LNCaP clone FGC (cell line): ENCODE measurements at regions not wholly inside any gene's neighbourhood (a gene's known extent, or its start where the extent isn't known, plus 50 kb on each side); places are given as distances from the start of the nearest gene placed in this dataset.

Source experiments
- DNase-seq: peaks from one replicate; pipeline ENCODE4 v3.0.0-alpha.2; 2011; ENCODE audit warnings: low read depth
- H3K4me3 ChIP-seq: 2 replicates; pipeline ENCODE4 v1.5.1; 2011; ENCODE audit warnings: mild to moderate bottlenecking, low read depth, low read length, control low read depth
- TF ChIP-seq, protein P1 (sequence below): IDR thresholded peaks from 2 replicates; pipeline ENCODE4 v1.5.1; 2012; ENCODE audit warnings: mild to moderate bottlenecking; ENCODE audit not compliant: control insufficient read depth, insufficient read depth; ENCODE audit errors: extremely low read depth

DNA sequence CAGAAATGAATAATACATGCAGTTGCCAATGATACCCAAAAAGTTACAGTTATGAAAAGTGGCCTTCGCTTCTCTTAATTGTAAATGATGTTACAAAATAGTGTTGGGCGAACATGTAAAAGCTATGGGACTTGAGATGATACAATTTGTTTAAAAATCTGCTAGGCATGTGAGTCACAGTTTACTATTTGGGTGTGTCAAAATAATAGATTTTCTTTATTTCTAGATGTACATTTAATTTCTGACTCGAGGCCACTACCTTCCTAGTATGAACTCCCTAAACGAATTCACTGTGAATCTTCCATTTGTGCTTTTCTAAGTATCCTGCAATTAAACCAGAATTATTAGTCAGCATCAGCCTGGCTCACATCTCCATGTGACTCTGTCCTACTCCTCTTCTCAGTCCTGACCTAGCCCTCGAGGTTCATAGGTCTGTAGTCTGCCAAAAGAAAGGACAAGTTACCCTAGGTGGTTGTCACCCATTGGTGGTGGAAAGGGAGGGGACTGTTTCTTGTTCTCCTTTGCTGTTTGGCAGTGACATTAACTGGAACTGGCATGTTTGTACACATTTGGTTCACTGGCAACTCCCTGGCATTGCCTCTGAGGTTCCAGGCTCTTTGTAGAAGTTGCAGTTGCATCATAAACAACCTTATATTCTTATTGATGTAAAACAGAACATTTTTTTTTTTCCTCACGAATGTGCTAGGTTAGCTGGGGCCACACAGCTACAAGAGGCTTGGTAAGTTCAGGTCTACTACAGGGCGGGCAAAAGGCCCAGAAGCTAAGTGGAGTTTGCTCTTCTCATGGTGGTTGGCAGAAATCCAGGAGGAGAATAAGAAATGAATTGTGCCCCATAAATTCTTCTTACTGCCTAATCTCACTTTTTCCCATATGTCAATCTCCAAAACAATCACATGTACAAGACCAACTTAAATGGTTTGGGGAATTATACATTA, 746.5 kb upstream of the ADAMTS5 start:
- DNase-seq, result peak; percentile 61
- TF ChIP-seq, protein P1, sequence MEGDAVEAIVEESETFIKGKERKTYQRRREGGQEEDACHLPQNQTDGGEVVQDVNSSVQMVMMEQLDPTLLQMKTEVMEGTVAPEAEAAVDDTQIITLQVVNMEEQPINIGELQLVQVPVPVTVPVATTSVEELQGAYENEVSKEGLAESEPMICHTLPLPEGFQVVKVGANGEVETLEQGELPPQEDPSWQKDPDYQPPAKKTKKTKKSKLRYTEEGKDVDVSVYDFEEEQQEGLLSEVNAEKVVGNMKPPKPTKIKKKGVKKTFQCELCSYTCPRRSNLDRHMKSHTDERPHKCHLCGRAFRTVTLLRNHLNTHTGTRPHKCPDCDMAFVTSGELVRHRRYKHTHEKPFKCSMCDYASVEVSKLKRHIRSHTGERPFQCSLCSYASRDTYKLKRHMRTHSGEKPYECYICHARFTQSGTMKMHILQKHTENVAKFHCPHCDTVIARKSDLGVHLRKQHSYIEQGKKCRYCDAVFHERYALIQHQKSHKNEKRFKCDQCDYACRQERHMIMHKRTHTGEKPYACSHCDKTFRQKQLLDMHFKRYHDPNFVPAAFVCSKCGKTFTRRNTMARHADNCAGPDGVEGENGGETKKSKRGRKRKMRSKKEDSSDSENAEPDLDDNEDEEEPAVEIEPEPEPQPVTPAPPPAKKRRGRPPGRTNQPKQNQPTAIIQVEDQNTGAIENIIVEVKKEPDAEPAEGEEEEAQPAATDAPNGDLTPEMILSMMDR, result no peak
- H3K4me3 ChIP-seq, result no peak overlapping the region

DNA sequence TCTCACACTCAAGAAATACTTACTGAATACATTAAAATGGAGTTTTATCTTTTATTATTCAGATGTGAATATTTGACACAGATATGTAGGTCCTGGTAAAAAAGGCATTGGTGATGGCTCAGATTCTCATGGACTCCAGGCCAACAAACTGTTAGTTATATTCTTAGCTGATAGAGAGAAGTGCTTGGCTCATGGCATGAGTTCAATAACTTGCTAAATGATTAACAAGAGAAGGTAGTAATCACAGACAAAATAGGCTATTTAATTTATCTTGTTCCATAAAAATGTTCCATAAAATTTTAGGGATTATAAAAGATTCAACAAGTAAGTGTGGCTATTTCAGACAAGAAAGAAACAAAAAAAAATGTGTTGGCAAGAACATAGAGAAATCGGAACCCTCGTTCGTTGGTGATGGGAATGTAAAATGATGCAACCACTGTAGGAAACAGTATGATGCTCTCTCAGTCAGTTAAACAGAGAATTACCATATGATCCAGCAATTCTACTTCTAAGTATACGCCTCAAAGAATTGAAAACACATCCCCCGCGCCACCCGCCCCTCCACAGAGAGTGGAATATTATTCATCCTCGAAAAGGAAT, 737.8 kb upstream of the ADAMTS5 start:
- TF ChIP-seq, protein P1, result no peak

DNA sequence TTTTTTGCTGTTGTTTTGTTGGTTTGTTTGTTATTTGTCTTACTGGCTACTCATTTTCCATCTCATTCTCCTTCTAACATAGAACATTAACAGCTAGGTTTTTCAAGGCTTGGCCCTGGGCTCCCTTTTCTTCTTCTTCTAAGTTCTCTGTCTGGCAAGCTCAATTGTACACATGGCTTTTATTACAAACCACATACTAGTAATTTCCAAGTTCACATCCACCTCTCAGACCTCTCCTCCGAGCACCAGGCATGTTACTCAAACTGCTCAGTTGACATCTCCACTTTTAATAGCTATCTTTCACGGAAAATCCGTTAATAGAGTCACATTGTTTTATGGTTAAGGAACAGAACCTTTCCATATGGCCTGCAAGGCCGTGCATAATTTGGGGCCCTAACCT, 736.9 kb upstream of the ADAMTS5 start:
- TF ChIP-seq, protein P1, result no peak
- DNase-seq, result no peak

More for the DNA sequence above, 737.8 kb upstream of the ADAMTS5 start:
- no peak for DNase-seq
- H3K4me3 ChIP-seq, result no peak overlapping the region

DNA sequence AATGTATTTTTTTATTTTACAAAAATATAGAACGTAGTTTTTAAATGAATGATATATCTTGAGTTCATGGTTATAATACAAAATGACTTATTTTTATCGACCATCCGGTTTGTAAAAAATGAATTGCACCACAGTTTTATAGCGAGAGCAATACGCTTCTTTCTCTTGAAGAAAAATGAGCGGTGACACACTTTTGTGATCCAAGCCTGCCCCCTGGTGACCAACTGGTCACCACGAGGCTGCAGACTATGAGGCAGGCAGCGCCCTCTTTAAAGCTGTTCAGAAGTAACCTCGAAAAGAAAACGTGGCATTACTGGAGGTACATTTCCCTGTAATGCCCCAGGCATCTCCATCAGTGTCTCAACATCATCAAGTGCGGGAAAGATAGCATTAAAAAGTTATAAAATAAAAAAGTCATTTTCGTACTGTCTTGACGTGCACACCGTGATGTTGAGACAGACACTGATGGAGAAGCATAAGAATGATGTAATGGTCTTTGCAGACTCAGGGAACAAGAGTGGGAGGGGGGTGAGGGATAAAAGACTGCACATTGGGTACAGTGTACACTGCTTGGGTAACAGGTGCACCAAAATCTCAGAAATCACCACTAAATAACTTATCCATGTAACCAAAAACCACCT, 734.2 kb upstream of the ADAMTS5 start:
- TF ChIP-seq, protein P1, result peak; percentile 94
- no peak overlapping the region for H3K4me3 ChIP-seq
- peak; percentile 52 for DNase-seq

More for the DNA sequence above, 736.9 kb upstream of the ADAMTS5 start:
- H3K4me3 ChIP-seq, result no peak overlapping the region

DNA sequence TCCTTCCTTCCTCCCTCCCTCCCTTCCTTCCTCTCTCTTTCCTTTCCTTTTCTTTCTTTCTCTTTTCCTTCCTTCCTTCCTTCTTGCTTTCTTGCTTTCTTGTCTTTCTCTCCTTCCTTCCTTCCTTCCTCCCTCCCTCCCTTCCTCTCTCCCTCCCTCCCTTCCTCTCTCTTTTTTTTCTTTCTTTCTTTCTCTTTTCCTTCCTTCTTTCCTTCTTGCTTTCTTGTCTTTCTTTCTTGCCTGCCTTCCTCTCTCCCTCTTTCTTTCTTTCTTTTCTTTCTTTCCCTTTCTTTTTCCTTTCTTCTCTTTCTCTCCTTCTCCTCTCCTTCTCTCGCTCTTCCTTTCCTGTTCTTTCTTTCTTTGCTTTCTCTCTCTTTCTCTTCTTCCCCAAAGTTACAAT, 728.4 kb upstream of the ADAMTS5 start:
- TF ChIP-seq, protein P1, result no peak
- no peak overlapping the region for H3K4me3 ChIP-seq
- DNase-seq, result no peak

DNA sequence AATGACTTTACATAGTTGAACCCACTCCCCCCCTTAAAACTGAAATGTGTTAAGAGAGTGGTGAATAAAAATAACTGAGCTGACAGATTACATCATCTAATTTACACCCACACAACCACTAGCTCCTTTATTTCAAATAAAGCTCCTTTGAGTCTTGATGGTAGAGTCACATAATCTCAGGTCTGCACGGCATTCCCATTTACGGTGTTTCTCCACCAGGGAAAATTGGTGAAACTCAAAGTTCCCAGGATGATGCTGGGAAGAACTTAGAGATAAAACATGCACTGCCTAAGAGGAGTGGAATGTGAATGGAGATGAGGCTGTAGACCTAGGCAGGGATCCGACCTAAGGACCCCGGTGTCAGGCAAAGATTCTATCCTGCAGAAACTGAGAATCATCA, 727.8 kb upstream of the ADAMTS5 start:
- TF ChIP-seq, protein P1, result no peak
- DNase-seq, result no peak
- no peak overlapping the region for H3K4me3 ChIP-seq
